MCF 10A (cell line): ENCODE measurements at regions not wholly inside any gene's neighbourhood (a gene's known extent, or its start where the extent isn't known, plus 50 kb on each side); places are given as distances from the start of the nearest gene placed in this dataset.

Experiments
- BruUV-seq: library from RNA; stranded (reverse); fragments of 400-500 nt; replicated peaks from 2 replicates; lab custom pipeline; 2021; lab: Mats Ljungman, UMichigan
- CTCF ChIA-PET: fragments of 300-600 bp; sonication (Branson Sonifier 250); formaldehyde crosslinking; extraction: SDS; loops from one replicate; lab custom pipeline; 2021; ENCODE audit warnings: antibody characterized with exemption, inconsistent platforms; lab: Yijun Ruan, JAX
- POLR2A ChIA-PET: fragments of 300-600, 350-650 bp; sonication (Branson Sonifier 250); formaldehyde crosslinking; extraction: SDS; loops from one replicate; lab custom pipeline; 2020; ENCODE audit warnings: antibody characterized with exemption, inconsistent platforms; lab: Yijun Ruan, JAX
- DNase-seq: peaks from one replicate; pipeline ENCODE4 v3.0.0-alpha.2; 2018; ENCODE audit not compliant: unreplicated experiment
- H3K27ac Mint-ChIP-seq: one replicate; pipeline ENCODE4 v1.8.0; 2022; ENCODE audit warnings: mild to moderate bottlenecking, low read depth, mixed read lengths; ENCODE audit not compliant: unreplicated experiment
- H3K27me3 Mint-ChIP-seq: one replicate; pipeline ENCODE4 v1.8.0; 2022; ENCODE audit warnings: mixed read lengths; ENCODE audit not compliant: insufficient read depth, unreplicated experiment
- H3K36me3 Mint-ChIP-seq: one replicate; pipeline ENCODE4 v1.8.0; 2022; ENCODE audit warnings: mild to moderate bottlenecking, moderate library complexity, mixed read lengths; ENCODE audit not compliant: insufficient read depth, unreplicated experiment
- H3K4me1 Mint-ChIP-seq: one replicate; pipeline ENCODE4 v1.8.0; 2022; ENCODE audit warnings: mixed read lengths; ENCODE audit not compliant: insufficient read depth, unreplicated experiment
- H3K4me3 Mint-ChIP-seq: one replicate; pipeline ENCODE4 v1.8.0; 2022; ENCODE audit warnings: mild to moderate bottlenecking, moderate library complexity, mixed read lengths; ENCODE audit not compliant: unreplicated experiment
- H3K9me3 Mint-ChIP-seq: one replicate; pipeline ENCODE4 v1.8.0; 2022; ENCODE audit warnings: mixed read lengths; ENCODE audit not compliant: unreplicated experiment
- intact Hi-C: fragments of 100-400 bp; cut with micrococcal nuclease; formaldehyde crosslinking; loops from 2 replicates; pipeline ENCODE4 v1.14.1; 2022
- TF ChIP-seq, protein P1 (sequence below): fragments of 200-600 bp; IDR thresholded peaks from one replicate; pipeline ENCODE4 v1.8.0; 2022; ENCODE audit warnings: antibody characterized with exemption, mild to moderate bottlenecking; ENCODE audit not compliant: unreplicated experiment

DNA sequence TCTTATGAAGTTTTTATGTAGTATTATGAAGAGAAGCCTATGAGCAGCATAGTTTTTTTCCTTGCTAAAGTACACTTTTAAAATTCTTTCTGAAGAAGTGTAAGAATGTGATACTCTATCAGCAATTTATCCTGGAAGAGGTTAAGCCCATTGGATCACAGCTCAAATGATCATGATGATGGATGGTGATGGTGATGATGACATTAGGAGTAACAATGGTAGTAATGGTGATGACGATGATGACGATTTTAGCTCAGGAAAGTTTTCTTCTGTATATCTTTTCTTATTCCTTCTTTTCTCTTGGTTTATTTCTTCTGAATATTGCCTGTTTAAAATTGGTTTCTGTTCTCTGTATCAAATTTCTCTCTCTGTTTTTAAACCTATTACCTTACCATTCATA, 262.9 kb upstream of the DUSP10 start:
- BruUV-seq, result no TSS peak
- H3K36me3 Mint-ChIP-seq, result no peaks in the 10 kb centered on the region
- no peak overlapping the region for H3K27ac Mint-ChIP-seq
- no peaks in the 10 kb centered on the region for H3K4me1 Mint-ChIP-seq
- no peak for DNase-seq
- no peaks in the 10 kb centered on the region for H3K9me3 Mint-ChIP-seq
- H3K4me3 Mint-ChIP-seq, result no peak overlapping the region
- POLR2A ChIA-PET, result interaction anchor here (0.6 to 4.2 kb wide), 4 partner anchors 25 to 533 kb away, joined by 3 to 20 read pairs (median 4); partner anchors contain the start of gene DUSP10
- intact Hi-C loops, result loop anchor here (5.0 kb wide), 1 partner anchor 163 kb away; no protein-coding TSS in a partner anchor
- H3K27me3 Mint-ChIP-seq, result no peaks in the 10 kb centered on the region
- CTCF ChIA-PET, result interaction anchor here (2.7 kb wide), 2 partner anchors 450 to 527 kb away, joined by 11 to 13 read pairs; no protein-coding TSS in a partner anchor
- TF ChIP-seq, protein P1, sequence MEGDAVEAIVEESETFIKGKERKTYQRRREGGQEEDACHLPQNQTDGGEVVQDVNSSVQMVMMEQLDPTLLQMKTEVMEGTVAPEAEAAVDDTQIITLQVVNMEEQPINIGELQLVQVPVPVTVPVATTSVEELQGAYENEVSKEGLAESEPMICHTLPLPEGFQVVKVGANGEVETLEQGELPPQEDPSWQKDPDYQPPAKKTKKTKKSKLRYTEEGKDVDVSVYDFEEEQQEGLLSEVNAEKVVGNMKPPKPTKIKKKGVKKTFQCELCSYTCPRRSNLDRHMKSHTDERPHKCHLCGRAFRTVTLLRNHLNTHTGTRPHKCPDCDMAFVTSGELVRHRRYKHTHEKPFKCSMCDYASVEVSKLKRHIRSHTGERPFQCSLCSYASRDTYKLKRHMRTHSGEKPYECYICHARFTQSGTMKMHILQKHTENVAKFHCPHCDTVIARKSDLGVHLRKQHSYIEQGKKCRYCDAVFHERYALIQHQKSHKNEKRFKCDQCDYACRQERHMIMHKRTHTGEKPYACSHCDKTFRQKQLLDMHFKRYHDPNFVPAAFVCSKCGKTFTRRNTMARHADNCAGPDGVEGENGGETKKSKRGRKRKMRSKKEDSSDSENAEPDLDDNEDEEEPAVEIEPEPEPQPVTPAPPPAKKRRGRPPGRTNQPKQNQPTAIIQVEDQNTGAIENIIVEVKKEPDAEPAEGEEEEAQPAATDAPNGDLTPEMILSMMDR, result no peak

DNA sequence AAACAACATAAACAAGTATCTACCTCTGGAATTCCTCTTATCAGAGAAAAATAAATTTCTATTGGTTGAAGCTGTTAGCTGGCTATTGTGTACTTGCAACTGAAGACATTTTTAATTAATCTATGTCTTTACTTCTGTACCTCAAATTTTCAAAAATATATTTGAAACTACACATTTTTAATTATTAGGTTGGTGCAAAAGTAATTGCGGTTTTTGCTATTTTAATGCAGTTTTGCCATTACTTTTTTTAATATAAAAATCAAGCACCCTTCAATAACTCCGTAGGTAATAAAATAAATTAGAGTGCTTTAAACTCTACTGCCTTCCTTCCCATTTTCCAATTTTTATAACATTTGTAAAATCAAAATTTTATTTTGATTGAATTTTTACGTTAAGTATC, 262.1 kb upstream of the DUSP10 start:
- DNase-seq, result no peak
- no TSS peak for BruUV-seq
- H3K27me3 Mint-ChIP-seq, result no peaks in the 10 kb centered on the region
- H3K27ac Mint-ChIP-seq, result no peak overlapping the region
- ChIA-PET CTCF (interaction anchor here (0.6 to 2.7 kb wide), 3 partner anchors 451 to 694 kb away, joined by 4 to 13 read pairs (median 11); no protein-coding TSS in a partner anchor), POLR2A (interaction anchor here (0.7 to 4.2 kb wide), 4 partner anchors 12 to 532 kb away, joined by 3 to 20 read pairs (median 4); partner anchors contain the start of gene DUSP10)
- H3K9me3 Mint-ChIP-seq, result no peaks in the 10 kb centered on the region
- H3K4me1 Mint-ChIP-seq, result no peaks in the 10 kb centered on the region
- H3K4me3 Mint-ChIP-seq, result no peak overlapping the region
- no peaks in the 10 kb centered on the region for H3K36me3 Mint-ChIP-seq
- intact Hi-C loops, result no loop called here
- TF ChIP-seq, protein P1, result no peak

DNA sequence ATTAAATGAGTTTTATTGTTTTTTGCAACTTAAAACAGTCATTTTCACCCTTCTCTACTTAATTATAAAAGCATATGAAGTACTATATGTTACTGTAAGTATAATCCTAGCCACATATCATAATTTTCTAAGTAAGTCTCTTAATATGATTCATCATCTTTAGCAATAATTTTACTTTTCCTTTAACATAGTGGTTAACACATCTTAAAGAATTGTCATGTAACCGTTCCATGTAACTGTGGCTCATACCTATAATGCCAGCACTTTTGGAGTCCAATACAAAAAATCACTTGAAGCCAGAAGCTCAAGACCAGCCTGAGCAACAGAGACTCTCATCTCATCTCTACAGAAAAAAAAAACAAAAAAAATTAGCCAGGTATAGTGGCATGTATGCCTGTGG, 260.6 kb upstream of the DUSP10 start:
- POLR2A ChIA-PET, result interaction anchor here (1.0 to 4.2 kb wide), 3 partner anchors 11 to 261 kb away, joined by 3 to 20 read pairs (median 5); partner anchors contain the start of gene DUSP10
- CTCF ChIA-PET, result interaction anchor here (0.7 kb wide), 1 partner anchor 520 kb away, joined by 4 read pairs; no protein-coding TSS in a partner anchor
- no peak overlapping the region for H3K27ac Mint-ChIP-seq
- no peaks in the 10 kb centered on the region for H3K27me3 Mint-ChIP-seq
- H3K4me3 Mint-ChIP-seq, result no peak overlapping the region
- H3K4me1 Mint-ChIP-seq, result peaks cover 9% of the 10 kb centered on the region
- TF ChIP-seq, protein P1, result no peak
- no peaks in the 10 kb centered on the region for H3K9me3 Mint-ChIP-seq
- no TSS peak for BruUV-seq
- intact Hi-C loops, result no loop called here
- no peak for DNase-seq
- no peaks in the 10 kb centered on the region for H3K36me3 Mint-ChIP-seq

DNA sequence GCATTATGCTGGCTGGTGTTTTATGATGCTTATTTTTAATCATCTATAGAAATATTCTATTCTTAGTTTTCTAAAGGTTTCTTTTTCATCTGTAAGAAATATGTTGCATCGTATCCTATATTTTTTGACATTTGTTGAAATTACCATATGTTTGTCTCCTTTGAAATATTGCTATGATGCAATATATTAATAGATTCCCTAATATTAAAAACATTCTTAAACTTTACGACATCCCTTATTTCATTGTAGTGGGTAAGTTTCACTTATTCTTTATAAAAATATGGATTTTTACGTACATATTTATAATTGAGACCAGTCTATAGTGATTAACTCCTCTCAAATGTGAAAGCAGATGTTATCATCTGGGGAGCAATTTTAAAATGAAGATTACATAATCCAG, 258.2 kb upstream of the DUSP10 start:
- no TSS peak for BruUV-seq
- no peaks in the 10 kb centered on the region for H3K9me3 Mint-ChIP-seq

More for the DNA sequence above, 258.2 kb upstream of the DUSP10 start:
- no peaks in the 10 kb centered on the region for H3K36me3 Mint-ChIP-seq
- no peak overlapping the region for H3K4me3 Mint-ChIP-seq
- no peaks in the 10 kb centered on the region for H3K27me3 Mint-ChIP-seq
- peaks cover 12% of the 10 kb centered on the region for H3K4me1 Mint-ChIP-seq
- ChIA-PET POLR2A (interaction anchor here (0.7 to 1.5 kb wide), 2 partner anchors 9 to 259 kb away, joined by 3 to 6 read pairs; no protein-coding TSS in a partner anchor), CTCF (interaction anchor here (0.8 kb wide), 1 partner anchor 14 kb away, joined by 3 read pairs; no protein-coding TSS in a partner anchor)
- TF ChIP-seq, protein P1, result no peak
- H3K27ac Mint-ChIP-seq, result no peak overlapping the region
- intact Hi-C loops, result no loop called here
- no peak for DNase-seq
